ENCODE measurements at regions not wholly inside any gene's neighbourhood (a gene's known extent, or its start where the extent isn't known, plus 50 kb on each side); places are given as distances from the start of the nearest gene placed in this dataset.
"Not testable (repeated sequence)": the region's sequence is repeated elsewhere in the genome, so short reads cannot be mapped to it uniquely, and the experiment has no call there.

- not testable (repeated sequence) for TF ChIP-seq YY1 (IDR thresholded peaks at IDR 0.05; ENCODE audit: insufficient read depth, insufficient read length); ZNF274 (IDR thresholded peaks at IDR 0.05; ENCODE audit: low read depth, low read length); SUZ12 (IDR thresholded peaks at IDR 0.05; ENCODE audit: extremely low read depth, insufficient read depth, insufficient read length)
These were observed 139.9 kb upstream of the FAM240B start for GRCh38 chr9:38859827-38860226.

All from NT2/D1 (cell line).